Adipocyte (in vitro differentiated cells): ENCODE measurements at regions not wholly inside any gene's neighbourhood (a gene's known extent, or its start where the extent isn't known, plus 50 kb on each side); places are given as distances from the start of the nearest gene placed in this dataset.

Experiments
- DNase-seq: peaks from one replicate; pipeline ENCODE4 v3.0.0-alpha.2; 2015; ENCODE audit warnings: low read depth
- H3K27me3 ChIP-seq: replicated peaks from 2 replicates; pipeline ENCODE4 v1.7.0; 2013; ENCODE audit warnings: mild to moderate bottlenecking, low read length, moderate library complexity; ENCODE audit not compliant: control insufficient read depth, insufficient read depth
- H3K36me3 ChIP-seq: 2 replicates; pipeline ENCODE4 v1.7.0; 2013; ENCODE audit warnings: low read length, mild to moderate bottlenecking, moderate library complexity; ENCODE audit not compliant: control insufficient read depth, insufficient read depth, severe bottlenecking
- H3K4me1 ChIP-seq: 2 replicates; pipeline ENCODE4 v1.7.0; 2013; ENCODE audit warnings: mild to moderate bottlenecking, low read length, moderate library complexity; ENCODE audit not compliant: control insufficient read depth, insufficient read depth
- H3K4me3 ChIP-seq: 2 replicates; pipeline ENCODE4 v1.7.0; 2013; ENCODE audit warnings: mild to moderate bottlenecking, low read length, moderate library complexity
- H3K9ac ChIP-seq: 2 replicates; pipeline ENCODE4 v1.7.0; 2013; ENCODE audit warnings: mild to moderate bottlenecking, low read length, moderate library complexity
- H3K9me3 ChIP-seq: 2 replicates; pipeline ENCODE4 v1.7.0; 2013; ENCODE audit warnings: mild to moderate bottlenecking, low read length, moderate library complexity; ENCODE audit not compliant: control insufficient read depth

GRCh38 chr17:33896263-33896662 is 358.8 kb upstream of the CCL2 start:
- no peak overlapping the region for H3K4me3 ChIP-seq
- peaks cover 25% of the 10 kb centered on the region for H3K27me3 ChIP-seq
- no peak for DNase-seq
- no peaks in the 10 kb centered on the region for H3K36me3 ChIP-seq
- H3K9me3 ChIP-seq, result no peaks in the 10 kb centered on the region
- no peaks in the 10 kb centered on the region for H3K4me1 ChIP-seq
- H3K9ac ChIP-seq, result no peak overlapping the region

DNA sequence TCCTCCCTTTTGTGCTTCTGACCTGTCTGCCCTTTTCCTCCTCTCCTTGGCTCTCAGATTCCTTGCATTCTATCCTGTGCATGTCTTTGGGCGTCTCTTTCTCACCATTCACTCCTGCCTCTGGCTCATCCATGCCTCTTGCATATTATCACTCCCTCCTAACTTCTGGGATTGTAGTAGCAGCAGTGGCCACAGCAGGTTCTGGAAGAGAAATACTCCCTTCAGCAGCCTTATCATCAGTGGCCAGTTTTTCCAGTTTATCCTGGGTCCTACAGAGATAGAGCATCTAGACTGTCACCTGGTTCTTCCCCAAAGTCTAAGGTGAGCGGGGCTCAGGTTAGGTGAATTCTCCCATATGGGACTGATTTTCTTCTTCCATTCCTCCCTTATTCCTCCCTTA is 354.0 kb upstream of the CCL2 start:
- Histone ChIP-seq H3K36me3 (no peaks in the 10 kb centered on the region), H3K9me3 (no peaks in the 10 kb centered on the region), H3K9ac (no peak overlapping the region), H3K4me3 (no peak overlapping the region), H3K4me1 (no peaks in the 10 kb centered on the region), H3K27me3 (peaks cover 16% of the 10 kb centered on the region)
- no peak for DNase-seq

GRCh38 chr17:33902901-33903449 is 352.1 kb upstream of the CCL2 start:
- no peak overlapping the region for H3K9ac ChIP-seq
- peaks cover 8% of the 10 kb centered on the region for H3K27me3 ChIP-seq
- H3K9me3 ChIP-seq, result no peaks in the 10 kb centered on the region
- H3K4me1 ChIP-seq, result no peaks in the 10 kb centered on the region
- H3K36me3 ChIP-seq, result no peaks in the 10 kb centered on the region
- no peak for DNase-seq
- no peak overlapping the region for H3K4me3 ChIP-seq

DNA sequence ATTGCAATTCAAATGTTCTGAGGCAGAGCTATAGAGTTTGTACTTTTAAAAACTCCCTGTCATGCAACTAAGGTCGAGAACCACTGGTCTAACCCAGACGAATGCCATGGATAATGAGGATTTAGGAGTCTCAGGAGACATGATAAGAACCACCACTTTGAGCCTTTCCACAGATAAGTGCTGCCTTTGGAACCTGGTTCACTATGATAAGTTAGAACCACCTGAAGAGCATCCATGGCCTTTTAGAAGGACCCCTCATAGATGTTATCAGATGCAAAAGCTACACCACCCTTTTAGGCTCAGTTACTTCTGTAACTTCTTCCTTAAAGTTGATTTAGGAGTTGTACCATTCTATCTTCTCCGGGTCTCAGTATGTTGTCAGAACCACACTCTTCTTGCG is 350.6 kb upstream of the CCL2 start:
- Histone ChIP-seq H3K27me3 (peaks cover 13% of the 10 kb centered on the region), H3K4me3 (no peak overlapping the region), H3K9me3 (no peaks in the 10 kb centered on the region), H3K36me3 (no peaks in the 10 kb centered on the region), H3K9ac (no peak overlapping the region), H3K4me1 (no peaks in the 10 kb centered on the region)
- no peak for DNase-seq

- H3K9ac ChIP-seq, result no peak overlapping the region
- peaks cover 13% of the 10 kb centered on the region for H3K27me3 ChIP-seq
- no peaks in the 10 kb centered on the region for H3K36me3 ChIP-seq
- H3K4me3 ChIP-seq, result no peak overlapping the region
- DNase-seq, result no peak
- H3K4me1 ChIP-seq, result no peaks in the 10 kb centered on the region
- no peaks in the 10 kb centered on the region for H3K9me3 ChIP-seq
Measured at GRCh38 chr17:33905338-33905800, 349.7 kb upstream of the CCL2 start.

DNA sequence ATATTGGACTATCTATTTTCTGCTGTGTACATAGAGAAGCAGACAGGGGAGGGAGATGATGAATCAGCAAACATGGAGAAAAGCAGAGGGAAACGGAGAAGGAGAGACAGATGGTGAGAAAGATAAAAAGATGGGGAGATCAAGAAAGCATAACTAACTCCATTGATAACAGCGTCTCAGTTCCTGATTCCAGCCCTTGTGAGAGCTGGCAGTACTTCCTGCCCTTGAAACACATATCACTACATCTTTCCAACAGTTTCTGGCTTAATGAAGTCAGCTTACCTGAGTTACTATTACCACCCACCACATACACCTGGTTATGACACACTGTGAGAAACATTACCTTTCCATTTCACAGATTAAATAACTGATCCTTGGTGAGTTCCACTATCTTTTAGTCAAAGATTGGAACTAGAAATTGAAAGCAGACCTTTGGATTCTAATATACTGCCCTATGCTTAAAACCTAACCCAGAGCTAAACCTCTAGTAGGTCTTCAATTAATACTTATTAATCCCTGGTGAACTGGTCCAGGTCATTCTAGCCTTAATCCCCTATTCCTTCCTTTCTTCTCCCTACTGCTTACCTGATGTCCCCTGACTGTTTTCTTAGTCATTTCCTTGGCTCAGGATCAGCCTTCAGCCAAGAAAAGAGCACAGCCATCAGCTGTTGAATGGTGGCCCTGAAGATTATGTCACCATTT is 346.6 kb upstream of the CCL2 start:
- Histone ChIP-seq H3K9ac (no peak overlapping the region), H3K4me3 (no peak overlapping the region), H3K9me3 (no peaks in the 10 kb centered on the region), H3K36me3 (no peaks in the 10 kb centered on the region), H3K4me1 (no peaks in the 10 kb centered on the region), H3K27me3 (peaks cover 5% of the 10 kb centered on the region)
- no peak for DNase-seq

GRCh38 chr17:33910200-33910857 is 344.8 kb upstream of the CCL2 start:
- Histone ChIP-seq H3K4me1 (no peaks in the 10 kb centered on the region), H3K4me3 (no peak overlapping the region), H3K9me3 (no peaks in the 10 kb centered on the region), H3K27me3 (peaks cover 5% of the 10 kb centered on the region), H3K36me3 (no peaks in the 10 kb centered on the region), H3K9ac (no peak overlapping the region)
- no peak for DNase-seq

- no peak for DNase-seq
- Histone ChIP-seq H3K36me3 (no peaks in the 10 kb centered on the region), H3K27me3 (peaks cover 7% of the 10 kb centered on the region), H3K4me3 (no peak overlapping the region), H3K4me1 (no peaks in the 10 kb centered on the region), H3K9me3 (no peaks in the 10 kb centered on the region), H3K9ac (no peak overlapping the region)
Measured at GRCh38 chr17:33914125-33914524, 341.0 kb upstream of the CCL2 start.

GRCh38 chr17:33922971-33923370 is 332.1 kb upstream of the CCL2 start:
- Histone ChIP-seq H3K4me1 (peaks cover 8% of the 10 kb centered on the region), H3K36me3 (no peaks in the 10 kb centered on the region), H3K27me3 (peaks cover 35% of the 10 kb centered on the region), H3K9ac (no peak overlapping the region), H3K4me3 (no peak overlapping the region), H3K9me3 (no peaks in the 10 kb centered on the region)
- no peak for DNase-seq

- Histone ChIP-seq H3K4me1 (peaks cover 10% of the 10 kb centered on the region), H3K27me3 (peaks cover 36% of the 10 kb centered on the region), H3K4me3 (no peak overlapping the region), H3K9me3 (no peaks in the 10 kb centered on the region), H3K9ac (no peak overlapping the region), H3K36me3 (no peaks in the 10 kb centered on the region)
- no peak for DNase-seq
Measured at GRCh38 chr17:33924104-33924503, 331.0 kb upstream of the CCL2 start.

- DNase-seq, result no peak
- H3K27me3 ChIP-seq, result peaks cover 41% of the 10 kb centered on the region
- no peak overlapping the region for H3K4me3 ChIP-seq
- no peak overlapping the region for H3K9ac ChIP-seq
- no peaks in the 10 kb centered on the region for H3K9me3 ChIP-seq
- H3K4me1 ChIP-seq, result peaks cover 10% of the 10 kb centered on the region
- H3K36me3 ChIP-seq, result no peaks in the 10 kb centered on the region
Measured at GRCh38 chr17:33925649-33926048, 329.4 kb upstream of the CCL2 start.
